Spleen (tissue), 11 donors: ENCODE measurements at regions not wholly inside any gene's neighbourhood (a gene's known extent, or its start where the extent isn't known, plus 50 kb on each side); places are given as distances from the start of the nearest gene placed in this dataset.

Experiments used
- DNase-seq: peaks from one replicate; pipeline ENCODE4 v3.0.0-alpha.2; 2020
- H3K27ac ChIP-seq, 8 donors: fragments of 200-600 bp; sonication (generic) in 7 of 8; 1 replicate in 4 of 8; 2 replicates in 4 of 8; pipeline versions ENCODE4 v1.5.0 to v1.8.0; 2016 to 2021; ENCODE audit warnings: inconsistent platforms in 4 of 8, mild to moderate bottlenecking in 4 of 8, moderate library complexity in 1 of 8
- H3K27me3 ChIP-seq, 7 donors: fragments of 200-600 bp; sonication (generic) in 6 of 7; replicated peaks in 1 of 7; 1 replicate in 4 of 7; 2 replicates in 3 of 7; pipeline versions ENCODE4 v1.5.0 to v1.8.0; 2016 to 2021; ENCODE audit warnings: inconsistent platforms in 3 of 7, mild to moderate bottlenecking in 1 of 7
- H3K36me3 ChIP-seq, 6 donors: fragments of 200-600 bp; sonication (generic) in 5 of 6; 1 replicate in 4 of 6; 2 replicates in 2 of 6; pipeline versions ENCODE4 v1.5.0 to v1.8.0; 2016 to 2021; ENCODE audit warnings: inconsistent platforms in 2 of 6
- H3K4me1 ChIP-seq, 6 donors: fragments of 200-600 bp; sonication (generic) in 5 of 6; 1 replicate in 3 of 6; 2 replicates in 3 of 6; pipeline versions ENCODE4 v1.5.0 to v1.8.0; 2016 to 2021; ENCODE audit warnings: inconsistent platforms in 3 of 6
- H3K4me3 ChIP-seq, 8 donors: fragments of 200-600 bp; sonication (generic) in 7 of 8; 1 replicate in 4 of 8; 2 replicates in 4 of 8; pipeline versions ENCODE4 v1.5.0 to v1.8.0; 2016 to 2021; ENCODE audit warnings: inconsistent platforms in 4 of 8, mild to moderate bottlenecking in 4 of 8, moderate library complexity in 2 of 8
- H3K9me3 ChIP-seq, 8 donors: fragments of 200-600 bp; sonication (generic) in 7 of 8; 1 replicate in 4 of 8; 2 replicates in 4 of 8; pipeline versions ENCODE4 v1.5.0 to v1.8.0; 2016 to 2021; ENCODE audit warnings: inconsistent platforms in 4 of 8
- POLR2A ChIP-seq, 3 donors: fragments of 450-650 bp; IDR thresholded peaks; one replicate each; pipeline ENCODE4 v1.5.1; 2017; ENCODE audit warnings: antibody characterized with exemption in 3 of 3, mild to moderate bottlenecking in 1 of 3
- POLR2AphosphoS5 ChIP-seq, 3 donors: sonication (generic); formaldehyde crosslinking; IDR thresholded peaks; one replicate each; pipeline ENCODE4 v1.5.1; 2017; ENCODE audit warnings: antibody characterized with exemption in 3 of 3
- WGBS, 5 donors: extraction: QIAGEN DNeasy Blood & Tissue Kit in 3 of 5; methylation state at CpG; one replicate each; pipeline versions ENCODE4 v1.1.5 to v1.1.7; 2013 to 2018; 5-methylcytosine and 5-hydroxymethylcytosine counted together
- intact Hi-C: fragments of 100-400 bp; cut with DNase I; formaldehyde crosslinking; loops from one replicate; pipeline ENCODE4 v1.15.0; 2023; ENCODE audit warnings: low total_unique reads
- TF ChIP-seq, protein P1 (sequence below), 11 experiments: fragments of 200-600 bp in 7 of 11; fragments of 450-650 bp in 4 of 11; sonication (generic) in 4 of 11; IDR thresholded peaks in 8 of 11; conservative IDR thresholded peaks in 3 of 11; 1 replicate in 7 of 11; 2 replicates in 4 of 11; pipeline versions ENCODE4 v1.4.0 to v1.8.0; 2016 to 2021; ENCODE audit warnings: antibody characterized with exemption in 11 of 11, inconsistent platforms in 4 of 11, mild to moderate bottlenecking in 1 of 11
- donor health status: healthy with polysubstance abuse.
- donor health status: DM: no; HTN: no; CAD: no; lungs with moderate emphysema.
- donor health status: DM: no; HTN: no; CAD: no.
- donor health status: Bipolar disorder and iron deficiency.
- donor health status: healthy.
- donor health status: DM: no; HTN: no; CAD: no.
- donor health status: DM: yes; HTN: yes; CAD: no.

- intact Hi-C loops, result no loop called here
- no peak overlapping the region for H3K4me3 ChIP-seq
- H3K9me3 ChIP-seq, result peaks cover 0 to 23% (median 17%) of the 10 kb centered on the region in 8 donors
- H3K4me1 ChIP-seq, result no peaks in the 10 kb centered on the region
- TF ChIP-seq POLR2A (IDR thresholded peaks at IDR 0.05) (no peak), POLR2AphosphoS5 (IDR thresholded peaks at IDR 0.05) (no peak)
- TF ChIP-seq, protein P1, sequence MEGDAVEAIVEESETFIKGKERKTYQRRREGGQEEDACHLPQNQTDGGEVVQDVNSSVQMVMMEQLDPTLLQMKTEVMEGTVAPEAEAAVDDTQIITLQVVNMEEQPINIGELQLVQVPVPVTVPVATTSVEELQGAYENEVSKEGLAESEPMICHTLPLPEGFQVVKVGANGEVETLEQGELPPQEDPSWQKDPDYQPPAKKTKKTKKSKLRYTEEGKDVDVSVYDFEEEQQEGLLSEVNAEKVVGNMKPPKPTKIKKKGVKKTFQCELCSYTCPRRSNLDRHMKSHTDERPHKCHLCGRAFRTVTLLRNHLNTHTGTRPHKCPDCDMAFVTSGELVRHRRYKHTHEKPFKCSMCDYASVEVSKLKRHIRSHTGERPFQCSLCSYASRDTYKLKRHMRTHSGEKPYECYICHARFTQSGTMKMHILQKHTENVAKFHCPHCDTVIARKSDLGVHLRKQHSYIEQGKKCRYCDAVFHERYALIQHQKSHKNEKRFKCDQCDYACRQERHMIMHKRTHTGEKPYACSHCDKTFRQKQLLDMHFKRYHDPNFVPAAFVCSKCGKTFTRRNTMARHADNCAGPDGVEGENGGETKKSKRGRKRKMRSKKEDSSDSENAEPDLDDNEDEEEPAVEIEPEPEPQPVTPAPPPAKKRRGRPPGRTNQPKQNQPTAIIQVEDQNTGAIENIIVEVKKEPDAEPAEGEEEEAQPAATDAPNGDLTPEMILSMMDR (IDR thresholded peaks at IDR 0.05 in 8 of 11, conservative IDR thresholded peaks at IDR 0.05 in 3 of 11), result no peak
- H3K36me3 ChIP-seq, result no peaks in the 10 kb centered on the region
- no peak overlapping the region for H3K27ac ChIP-seq
- peaks cover 0 to 29% (median 0%) of the 10 kb centered on the region in 7 donors for H3K27me3 ChIP-seq
- WGBS, 5 donors, result 81 to 93% (median 88%) methylated on average over 4 of the region's 4 CpGs
- no peak for DNase-seq
These were observed 105.0 kb upstream of the SYT6 start for GRCh38 chr1:114258633-114259032.

DNA sequence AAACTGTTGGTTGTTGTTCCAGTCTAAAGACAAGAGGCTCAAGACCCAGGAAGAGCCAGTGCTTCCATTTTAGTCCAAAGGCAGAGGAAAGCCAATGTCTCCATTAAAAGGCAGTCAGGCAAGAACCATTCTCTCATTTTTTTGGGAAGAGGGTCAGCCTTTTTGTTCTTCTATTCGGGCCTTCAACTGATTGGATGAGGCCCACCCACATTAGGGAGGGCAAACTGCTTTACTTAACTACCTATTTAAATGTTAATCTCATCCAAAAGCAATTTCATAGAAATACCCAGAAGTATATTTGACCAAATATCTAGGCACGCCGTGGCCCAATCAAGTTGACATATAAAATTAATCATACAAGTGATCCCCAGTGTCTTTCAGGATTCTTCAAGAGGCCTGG, 104.4 kb upstream of the SYT6 start:
- TF ChIP-seq POLR2AphosphoS5 (IDR thresholded peaks at IDR 0.05) (no peak), POLR2A (IDR thresholded peaks at IDR 0.05) (no peak)
- TF ChIP-seq, protein P1 (IDR thresholded peaks at IDR 0.05 in 8 of 11, conservative IDR thresholded peaks at IDR 0.05 in 3 of 11), result no peak
- DNase-seq, result no peak
- intact Hi-C loops, result no loop called here
- Histone ChIP-seq H3K4me1 (no peaks in the 10 kb centered on the region), H3K27me3 (peaks cover 0 to 27% (median 0%) of the 10 kb centered on the region in 7 donors), H3K27ac (no peak overlapping the region), H3K36me3 (no peaks in the 10 kb centered on the region), H3K9me3 (peaks cover 0 to 23% (median 17%) of the 10 kb centered on the region in 8 donors), H3K4me3 (no peak overlapping the region)
- WGBS, 5 donors, result 79 to 91% (median 90%) methylated on average over 3 of the region's 3 CpGs

DNA sequence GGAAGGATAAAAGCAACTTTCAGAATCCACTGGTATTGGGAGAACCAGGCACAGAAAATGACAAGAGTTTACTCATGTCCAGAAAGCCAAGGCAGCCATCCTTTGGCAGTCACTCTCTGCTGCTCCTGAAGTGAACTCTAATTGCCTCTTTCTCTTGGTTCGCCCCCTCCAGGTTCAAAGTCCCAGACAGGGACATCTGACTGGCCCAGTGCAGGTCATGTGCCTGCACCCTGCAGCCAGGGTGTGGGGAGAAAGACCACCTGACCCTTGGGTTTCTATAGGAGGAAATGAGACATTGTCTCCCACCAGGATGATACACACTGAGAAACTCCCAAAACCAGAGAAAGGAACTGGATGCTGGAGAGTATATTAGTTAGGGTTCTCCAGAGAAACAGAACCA, 103.9 kb upstream of the SYT6 start:
- H3K4me3 ChIP-seq, result no peak overlapping the region
- H3K9me3 ChIP-seq, result peaks cover 0 to 23% (median 17%) of the 10 kb centered on the region in 8 donors
- H3K4me1 ChIP-seq, result no peaks in the 10 kb centered on the region
- DNase-seq, result no peak
- H3K27ac ChIP-seq, result no peak overlapping the region
- no peaks in the 10 kb centered on the region for H3K36me3 ChIP-seq
- 81 to 100% (median 92%) methylated on average over 1 of the region's 1 CpG for WGBS, 5 donors
- no peak for TF ChIP-seq POLR2AphosphoS5 (IDR thresholded peaks at IDR 0.05)
- no peak for TF ChIP-seq POLR2A (IDR thresholded peaks at IDR 0.05)
- TF ChIP-seq, protein P1 (IDR thresholded peaks at IDR 0.05 in 8 of 11, conservative IDR thresholded peaks at IDR 0.05 in 3 of 11), result no peak
- peaks cover 0 to 22% (median 0%) of the 10 kb centered on the region in 7 donors for H3K27me3 ChIP-seq
- intact Hi-C loops, result no loop called here

- WGBS, 5 donors, result 89 to 93% (median 90%) methylated on average over 1 of the region's 1 CpG
- intact Hi-C loops, result no loop called here
These were observed 100.2 kb upstream of the SYT6 start for GRCh38 chr1:114253900-114254299.

More at GRCh38 chr1:114253900-114254299, 100.2 kb upstream of the SYT6 start:
- Histone ChIP-seq H3K4me3 (no peak overlapping the region), H3K27me3 (no peaks in the 10 kb centered on the region), H3K9me3 (peaks cover 0 to 23% (median 17%) of the 10 kb centered on the region in 8 donors), H3K27ac (no peak overlapping the region), H3K36me3 (no peaks in the 10 kb centered on the region), H3K4me1 (no peaks in the 10 kb centered on the region)
- no peak for TF ChIP-seq POLR2AphosphoS5 (IDR thresholded peaks at IDR 0.05)
- TF ChIP-seq, protein P1 (IDR thresholded peaks at IDR 0.05 in 8 of 11, conservative IDR thresholded peaks at IDR 0.05 in 3 of 11), result no peak
- TF ChIP-seq POLR2A (IDR thresholded peaks at IDR 0.05), result no peak
- no peak for DNase-seq
